ENCODE measurements at regions not wholly inside any gene's neighbourhood (a gene's known extent, or its start where the extent isn't known, plus 50 kb on each side); places are given as distances from the start of the nearest gene placed in this dataset.

- no peak for TF ChIP-seq POLR2AphosphoS5 (IDR thresholded peaks at IDR 0.05; ENCODE audit: low read depth, low read length)
- TF ChIP-seq CTCF (IDR thresholded peaks at IDR 0.05): no peak
- TF ChIP-seq REST (IDR thresholded peaks at IDR 0.05; ENCODE audit: insufficient read depth in 1 of 2, low read depth in 2 of 2, low read length in 1 of 2): no peak
- TF ChIP-seq TCF7L2 (IDR thresholded peaks at IDR 0.05; ENCODE audit: low read depth, low read length): no peak
- TF ChIP-seq SIN3A (IDR thresholded peaks at IDR 0.05; ENCODE audit: borderline replicate concordance, insufficient read depth, low read depth, low read length): no peak
These were observed 106.4 kb upstream of the PBX1 start for GRCh38 chr1:164452549-164452948.
